SK-N-SH (cell line): ENCODE measurements at regions not wholly inside any gene's neighbourhood (a gene's known extent, or its start where the extent isn't known, plus 50 kb on each side); places are given as distances from the start of the nearest gene placed in this dataset.

Source experiments
- CTCF ChIA-PET: fragments of 300-600, 350-600 bp; formaldehyde crosslinking; extraction: SDS; loops from one replicate; lab custom pipeline; 2021; lab: Yijun Ruan, JAX
- POLR2A ChIA-PET: fragments of 350-600 bp; sonication (Branson Sonifier 250); formaldehyde crosslinking; extraction: SDS; loops from one replicate; lab custom pipeline; 2020; ENCODE audit warnings: antibody characterized with exemption, inconsistent platforms; lab: Yijun Ruan, JAX
- DNase-seq: peaks from one replicate; pipeline ENCODE4 v3.0.0; 2012
- H2AFZ ChIP-seq: fragments of 200-600 bp; sonication (generic); 2 replicates; pipeline ENCODE4 v1.8.1; 2016; ENCODE audit warnings: antibody characterized with exemption, mild to moderate bottlenecking, low read depth
- H3F3A ChIP-seq: fragments of 200-600 bp; sonication (generic); replicated peaks from 2 replicates; pipeline ENCODE3; 2016; ENCODE audit warnings: antibody characterized with exemption, mild to moderate bottlenecking; ENCODE audit not compliant: insufficient read depth
- H3K27ac ChIP-seq, 2 experiments: fragments of 200-500 bp in 1 of 2; fragments of 200-600 bp in 1 of 2; sonication (Bioruptor generic) in 1 of 2; sonication (generic), shearing (Covaris generic) in 1 of 2; 2 replicates each; pipeline versions ENCODE4 v1.5.1 to v1.6.1; 2014 to 2016; ENCODE audit warnings: low read depth in 2 of 2, inconsistent platforms in 1 of 2, low read length in 1 of 2, mild to moderate bottlenecking in 1 of 2, mixed read lengths in 1 of 2
- H3K27me3 ChIP-seq: fragments of 200-600 bp; sonication (generic), shearing (Covaris generic); 2 replicates; pipeline ENCODE4 v1.6.1; 2016; ENCODE audit warnings: mixed run types; ENCODE audit not compliant: insufficient read depth
- H3K36me3 ChIP-seq, 2 experiments: fragments of 200-500 bp in 1 of 2; fragments of 200-600 bp in 1 of 2; sonication (Bioruptor generic) in 1 of 2; sonication (generic) in 1 of 2; replicated peaks in 1 of 2; 2 replicates each; pipeline versions ENCODE3 to v1.5.1; 2014 to 2016; ENCODE audit warnings: low read length in 1 of 2, mild to moderate bottlenecking in 1 of 2; ENCODE audit not compliant: insufficient read depth in 2 of 2, control insufficient read depth in 1 of 2
- H3K4me1 ChIP-seq, 2 experiments: fragments of 200-500 bp in 1 of 2; fragments of 200-600 bp in 1 of 2; sonication (Bioruptor generic) in 1 of 2; sonication (generic), shearing (Covaris generic) in 1 of 2; 2 replicates each; pipeline versions ENCODE4 v1.5.1 to v1.6.1; 2014 to 2016; ENCODE audit warnings: low read depth in 1 of 2, low read length in 1 of 2, mixed run types in 1 of 2; ENCODE audit not compliant: insufficient read depth in 2 of 2, control insufficient read depth in 1 of 2
- H3K4me2 ChIP-seq: fragments of 200-600 bp; sonication (generic), shearing (Covaris generic); 2 replicates; pipeline ENCODE4 v1.6.1; 2017; ENCODE audit warnings: mixed run types
- H3K4me3 ChIP-seq, 2 experiments: fragments of 200-500 bp in 1 of 2; fragments of 200-600 bp in 1 of 2; sonication (Bioruptor generic) in 1 of 2; sonication (generic), shearing (Covaris generic) in 1 of 2; 2 replicates each; pipeline versions ENCODE4 v1.5.1 to v1.8.1; 2014 to 2016; ENCODE audit warnings: low read depth in 2 of 2, inconsistent platforms in 1 of 2, low read length in 1 of 2, mild to moderate bottlenecking in 1 of 2, mixed read lengths in 1 of 2, moderate library complexity in 1 of 2
- H3K79me2 ChIP-seq: fragments of 200-600 bp; sonication (generic); 2 replicates; pipeline ENCODE4 v1.8.1; 2017; ENCODE audit warnings: mild to moderate bottlenecking; ENCODE audit not compliant: insufficient read depth
- H3K9ac ChIP-seq: fragments of 200-600 bp; sonication (generic); 2 replicates; pipeline ENCODE4 v1.6.1; 2017; ENCODE audit warnings: mixed run types
- H3K9me2 ChIP-seq: fragments of 200-600 bp; sonication (generic); 2 replicates; pipeline ENCODE4 v1.6.1; 2017; ENCODE audit warnings: mixed run types
- H3K9me3 ChIP-seq: fragments of 200-600 bp; sonication (generic); 2 replicates; pipeline ENCODE4 v1.6.1; 2017; ENCODE audit warnings: mixed run types, mild to moderate bottlenecking, moderate library complexity
- H4K20me1 ChIP-seq: fragments of 200-600 bp; sonication (generic); 2 replicates; pipeline ENCODE4 v1.6.1; 2017; ENCODE audit warnings: mild to moderate bottlenecking, mixed run types; ENCODE audit not compliant: insufficient read depth
- CHD2 ChIP-seq: fragments of 150-350 bp; IDR thresholded peaks from 2 replicates; pipeline ENCODE4 v1.6.1; 2018; ENCODE audit warnings: low read length; ENCODE audit not compliant: partially characterized antibody
- EZH2phosphoT487 ChIP-seq: fragments of 200-600 bp; sonication (generic); IDR thresholded peaks from 2 replicates; pipeline ENCODE4 v1.6.1; 2017; ENCODE audit warnings: low read depth, mixed run types, mild to moderate bottlenecking, antibody characterized with exemption, moderate library complexity, borderline replicate concordance
- FOXJ3 ChIP-seq: sonication (generic); formaldehyde crosslinking; IDR thresholded peaks from 2 replicates; pipeline ENCODE4 v1.5.1; 2020; ENCODE audit warnings: mild to moderate bottlenecking, missing genetic modification reagents
- FOXM1 ChIP-seq: IDR thresholded peaks from 2 replicates; pipeline ENCODE4 v1.4.0; 2012; ENCODE audit warnings: low read depth, mild to moderate bottlenecking
- JUND ChIP-seq: IDR thresholded peaks from 2 replicates; pipeline ENCODE4 v1.4.0; 2012
- MXI1 ChIP-seq: IDR thresholded peaks from 2 replicates; pipeline ENCODE4 v1.6.1; 2012; ENCODE audit warnings: mild to moderate bottlenecking, low read depth, low read length, improper control_type of control experiment
- NFIC ChIP-seq: IDR thresholded peaks from 2 replicates; pipeline ENCODE4 v1.4.0; 2012; ENCODE audit warnings: borderline replicate concordance
- NRF1 ChIP-seq: IDR thresholded peaks from 2 replicates; pipeline ENCODE4 v1.6.1; 2012; ENCODE audit warnings: low read depth, mild to moderate bottlenecking, low read length
- RAD21 ChIP-seq: IDR thresholded peaks from 2 replicates; pipeline ENCODE4 v1.6.1; 2012; ENCODE audit warnings: mild to moderate bottlenecking, low read length
- RCOR1 ChIP-seq: fragments of 150-350 bp; IDR thresholded peaks from 2 replicates; pipeline ENCODE4 v1.6.1; 2017; ENCODE audit warnings: antibody characterized with exemption, low read length
- RFX5 ChIP-seq: IDR thresholded peaks from 2 replicates; pipeline ENCODE4 v1.6.1; 2012; ENCODE audit warnings: mild to moderate bottlenecking, improper control_type of control experiment, low read length
- RXRA ChIP-seq: IDR thresholded peaks from 2 replicates; pipeline ENCODE4 v1.4.0; 2012; ENCODE audit warnings: low read depth, mild to moderate bottlenecking, borderline replicate concordance
- TF ChIP-seq, protein P1 (sequence below): IDR thresholded peaks from 2 replicates; pipeline ENCODE4 v1.4.0; 2012; ENCODE audit warnings: low read depth, borderline replicate concordance
- TF ChIP-seq, protein P2 (sequence below): fragments of 200-600 bp; sonication (generic); IDR thresholded peaks from 2 replicates; pipeline ENCODE4 v1.6.1; 2017; ENCODE audit warnings: antibody characterized with exemption, mild to moderate bottlenecking, moderate library complexity
- TF ChIP-seq, protein P3 (sequence below): fragments of 150-350 bp; IDR thresholded peaks from 2 replicates; pipeline ENCODE4 v1.6.1; 2017; ENCODE audit warnings: antibody characterized with exemption, low read length, low read depth, borderline replicate concordance

DNA sequence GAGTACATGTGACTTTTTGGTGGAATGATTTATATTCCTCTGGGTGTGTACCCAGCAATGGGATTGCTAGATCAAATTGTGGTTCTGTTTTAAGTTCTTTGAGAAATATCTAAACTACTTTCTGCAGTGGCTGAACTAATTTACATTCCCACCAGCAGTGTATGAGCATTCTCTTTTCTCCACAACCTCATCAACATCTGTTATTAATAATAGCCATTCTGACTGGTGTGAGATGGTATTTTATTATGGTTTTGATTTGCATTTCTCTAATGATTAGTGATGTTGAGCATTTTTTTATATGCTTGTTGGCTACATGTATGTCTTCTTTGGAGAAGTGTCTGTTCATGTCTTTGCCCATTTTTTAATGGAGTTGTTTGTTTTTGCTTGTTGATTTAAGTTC is 267.4 kb upstream of the NT5C1B start (continued):
- TF ChIP-seq NRF1 (no peak), MXI1 (no peak), EZH2phosphoT487 (no peak), FOXM1 (no peak), CHD2 (no peak), FOXJ3 (no peak), RFX5 (no peak), JUND (no peak), RCOR1 (no peak)

DNA sequence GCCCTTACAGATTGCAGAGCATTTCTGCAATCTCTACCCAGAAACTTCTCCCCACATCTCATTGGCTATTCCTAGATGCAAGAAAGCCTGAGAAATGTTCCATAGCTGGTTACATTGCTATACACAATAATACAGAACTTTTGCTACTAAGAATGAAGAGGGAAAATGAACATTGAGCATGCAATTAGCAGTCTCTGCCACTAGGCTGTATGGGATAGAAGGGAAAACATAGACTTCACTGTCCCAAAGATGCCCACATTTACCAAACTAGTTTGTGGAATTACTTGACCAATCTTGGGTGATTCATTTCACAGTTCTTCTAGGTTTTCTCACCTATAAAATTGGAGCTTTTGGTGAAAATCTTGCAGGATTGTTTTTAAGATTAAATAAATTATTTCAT is 265.7 kb upstream of the NT5C1B start:
- H3K4me2 ChIP-seq: no peak overlapping the region
- no peaks in the 10 kb centered on the region for H3K9me2 ChIP-seq
- no peaks in the 10 kb centered on the region for H3F3A ChIP-seq
- CTCF ChIA-PET: interaction anchor here (0.6 to 1.6 kb wide), 12 partner anchors 11 to 390 kb away, joined by 3 to 6 read pairs (median 4); no protein-coding TSS in a partner anchor
- POLR2A ChIA-PET: no interaction called here
- no peaks in the 10 kb centered on the region for H3K79me2 ChIP-seq
- no peak overlapping the region for H2AFZ ChIP-seq
- H3K9me3 ChIP-seq: no peaks in the 10 kb centered on the region
- no peaks in the 10 kb centered on the region for H3K4me1 ChIP-seq
- TF ChIP-seq FOXJ3 (no peak), NFIC (no peak), RAD21 (peak; percentile 39), RCOR1 (no peak), MXI1 (no peak), CHD2 (no peak), RXRA (no peak)
- TF ChIP-seq, protein P1, sequence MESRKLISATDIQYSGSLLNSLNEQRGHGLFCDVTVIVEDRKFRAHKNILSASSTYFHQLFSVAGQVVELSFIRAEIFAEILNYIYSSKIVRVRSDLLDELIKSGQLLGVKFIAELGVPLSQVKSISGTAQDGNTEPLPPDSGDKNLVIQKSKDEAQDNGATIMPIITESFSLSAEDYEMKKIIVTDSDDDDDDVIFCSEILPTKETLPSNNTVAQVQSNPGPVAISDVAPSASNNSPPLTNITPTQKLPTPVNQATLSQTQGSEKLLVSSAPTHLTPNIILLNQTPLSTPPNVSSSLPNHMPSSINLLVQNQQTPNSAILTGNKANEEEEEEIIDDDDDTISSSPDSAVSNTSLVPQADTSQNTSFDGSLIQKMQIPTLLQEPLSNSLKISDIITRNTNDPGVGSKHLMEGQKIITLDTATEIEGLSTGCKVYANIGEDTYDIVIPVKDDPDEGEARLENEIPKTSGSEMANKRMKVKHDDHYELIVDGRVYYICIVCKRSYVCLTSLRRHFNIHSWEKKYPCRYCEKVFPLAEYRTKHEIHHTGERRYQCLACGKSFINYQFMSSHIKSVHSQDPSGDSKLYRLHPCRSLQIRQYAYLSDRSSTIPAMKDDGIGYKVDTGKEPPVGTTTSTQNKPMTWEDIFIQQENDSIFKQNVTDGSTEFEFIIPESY: no peak
- TF ChIP-seq, protein P2, sequence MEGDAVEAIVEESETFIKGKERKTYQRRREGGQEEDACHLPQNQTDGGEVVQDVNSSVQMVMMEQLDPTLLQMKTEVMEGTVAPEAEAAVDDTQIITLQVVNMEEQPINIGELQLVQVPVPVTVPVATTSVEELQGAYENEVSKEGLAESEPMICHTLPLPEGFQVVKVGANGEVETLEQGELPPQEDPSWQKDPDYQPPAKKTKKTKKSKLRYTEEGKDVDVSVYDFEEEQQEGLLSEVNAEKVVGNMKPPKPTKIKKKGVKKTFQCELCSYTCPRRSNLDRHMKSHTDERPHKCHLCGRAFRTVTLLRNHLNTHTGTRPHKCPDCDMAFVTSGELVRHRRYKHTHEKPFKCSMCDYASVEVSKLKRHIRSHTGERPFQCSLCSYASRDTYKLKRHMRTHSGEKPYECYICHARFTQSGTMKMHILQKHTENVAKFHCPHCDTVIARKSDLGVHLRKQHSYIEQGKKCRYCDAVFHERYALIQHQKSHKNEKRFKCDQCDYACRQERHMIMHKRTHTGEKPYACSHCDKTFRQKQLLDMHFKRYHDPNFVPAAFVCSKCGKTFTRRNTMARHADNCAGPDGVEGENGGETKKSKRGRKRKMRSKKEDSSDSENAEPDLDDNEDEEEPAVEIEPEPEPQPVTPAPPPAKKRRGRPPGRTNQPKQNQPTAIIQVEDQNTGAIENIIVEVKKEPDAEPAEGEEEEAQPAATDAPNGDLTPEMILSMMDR: peak; percentile 59
- TF ChIP-seq, protein P3, sequence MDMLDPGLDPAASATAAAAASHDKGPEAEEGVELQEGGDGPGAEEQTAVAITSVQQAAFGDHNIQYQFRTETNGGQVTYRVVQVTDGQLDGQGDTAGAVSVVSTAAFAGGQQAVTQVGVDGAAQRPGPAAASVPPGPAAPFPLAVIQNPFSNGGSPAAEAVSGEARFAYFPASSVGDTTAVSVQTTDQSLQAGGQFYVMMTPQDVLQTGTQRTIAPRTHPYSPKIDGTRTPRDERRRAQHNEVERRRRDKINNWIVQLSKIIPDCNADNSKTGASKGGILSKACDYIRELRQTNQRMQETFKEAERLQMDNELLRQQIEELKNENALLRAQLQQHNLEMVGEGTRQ: no peak
- H4K20me1 ChIP-seq: no peaks in the 10 kb centered on the region
- DNase-seq: no peak
- no peaks in the 10 kb centered on the region for H3K36me3 ChIP-seq
- H3K4me3 ChIP-seq: no peak overlapping the region
- no peaks in the 10 kb centered on the region for H3K27me3 ChIP-seq
- H3K9ac ChIP-seq: no peak overlapping the region
- no peak overlapping the region for H3K27ac ChIP-seq
